ENCODE measurements at regions not wholly inside any gene's neighbourhood (a gene's known extent, or its start where the extent isn't known, plus 50 kb on each side); places are given as distances from the start of the nearest gene placed in this dataset.

DNA sequence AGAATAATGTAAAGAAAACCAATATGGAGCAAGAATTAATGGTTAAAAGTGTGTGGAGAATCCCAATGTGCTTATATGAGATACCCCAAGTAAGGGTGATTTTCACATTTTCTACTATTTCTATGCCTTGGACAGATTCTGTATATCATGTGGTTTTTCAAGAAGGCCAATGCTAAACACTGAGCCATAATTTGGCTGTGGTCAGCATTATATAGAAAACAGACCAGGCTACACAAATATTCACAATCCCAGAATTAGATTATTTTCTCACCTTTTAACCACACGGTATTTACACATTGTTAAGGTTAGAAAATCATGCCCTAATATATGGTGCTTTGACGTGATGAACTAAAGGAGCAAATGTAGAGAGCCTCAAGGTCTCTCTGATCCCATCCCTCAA lies 277.4 kb upstream of the LRATD1 start:
- Histone ChIP-seq H4K91ac (ENCODE audit: low read depth, low read length, poor library complexity) (no peak overlapping the region), H3K79me1 (ENCODE audit: low read depth, low read length) (no peaks in the 10 kb centered on the region), H3K9me3 (replicated peaks in 1 of 2; ENCODE audit: control insufficient read depth in 2 of 2, insufficient read depth in 1 of 2, low read depth in 1 of 2, low read length in 2 of 2) (no peaks in the 10 kb centered on the region), H4K8ac (ENCODE audit: low read depth, low read length) (no peak overlapping the region), H2AFZ (ENCODE audit: low read length) (no peak overlapping the region), H2BK120ac (ENCODE audit: low read depth, low read length) (no peak overlapping the region), H2BK15ac (ENCODE audit: low read length) (no peak overlapping the region), H2AK5ac (ENCODE audit: low read depth, low read length) (no peak overlapping the region), H3K18ac (ENCODE audit: low read length) (no peak overlapping the region), H3K23ac (ENCODE audit: low read depth, low read length, poor library complexity) (no peak overlapping the region), H3K4me3 (ENCODE audit: low read length in 2 of 2) (no peak overlapping the region), H3K14ac (ENCODE audit: low read length) (no peak overlapping the region), H2BK12ac (ENCODE audit: low read length) (no peak overlapping the region), H2BK5ac (ENCODE audit: low read length) (no peak overlapping the region), H3K4me2 (ENCODE audit: insufficient read depth, low read length, poor library complexity, severe bottlenecking) (no peak overlapping the region), H3K4me1 (ENCODE audit: control insufficient read depth in 2 of 2, insufficient read depth in 1 of 2, low read depth in 1 of 2, low read length in 2 of 2) (no peaks in the 10 kb centered on the region), H3K9ac (ENCODE audit: low read depth, low read length, poor library complexity) (no peak overlapping the region), H3K4ac (ENCODE audit: low read length) (no peak overlapping the region), H3K27me3 (ENCODE audit: control insufficient read depth in 3 of 3, insufficient read depth in 3 of 3, low read depth in 1 of 3, low read length in 3 of 3) (no peaks in the 10 kb centered on the region), H3K36me3 (replicated peaks in 1 of 2; ENCODE audit: control insufficient read depth in 2 of 2, insufficient read depth in 2 of 2, low read length in 2 of 2) (no peaks in the 10 kb centered on the region), H3K27ac (replicated peaks; ENCODE audit: low read length) (no peak overlapping the region)
- no peak for DNase-seq (ENCODE audit: low spot score)
- WGBS, 2 donors (ENCODE audit: extremely low coverage in 2 of 2, insufficient read length in 2 of 2, insufficient replicate concordance in 1 of 2): no CpG with 5 or more reads among the region's 2 CpGs

DNA sequence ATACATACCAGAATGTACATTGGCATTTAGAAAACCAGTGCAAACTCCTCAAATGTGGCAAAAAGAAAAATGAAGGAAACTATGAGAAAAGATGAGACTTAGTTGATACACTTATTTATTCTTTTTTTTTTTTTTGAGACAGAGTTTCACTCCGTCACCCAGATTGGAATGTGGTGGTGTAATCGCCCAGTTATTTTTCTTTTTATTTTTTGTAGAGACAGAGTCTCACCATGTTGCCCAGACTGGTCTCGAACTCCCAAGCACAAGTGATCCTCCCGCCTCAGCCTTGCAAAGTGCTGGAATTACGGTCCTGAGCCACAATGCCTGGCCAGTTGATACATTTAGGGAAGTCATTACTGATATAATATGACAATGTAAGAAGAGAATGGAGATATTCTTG lies 274.2 kb upstream of the LRATD1 start:
- no CpG with 5 or more reads among the region's 5 CpGs for WGBS, 2 donors (ENCODE audit: extremely low coverage in 2 of 2, insufficient read length in 2 of 2, insufficient replicate concordance in 1 of 2)
- H2BK15ac ChIP-seq (ENCODE audit: low read length): no peak overlapping the region
- no peak overlapping the region for H2BK5ac ChIP-seq (ENCODE audit: low read length)
- no peak overlapping the region for H4K91ac ChIP-seq (ENCODE audit: low read depth, low read length, poor library complexity)
- no peaks in the 10 kb centered on the region for H3K9me3 ChIP-seq (replicated peaks in 1 of 2; ENCODE audit: control insufficient read depth in 2 of 2, insufficient read depth in 1 of 2, low read depth in 1 of 2, low read length in 2 of 2)
- no peak overlapping the region for H3K18ac ChIP-seq (ENCODE audit: low read length)
- no peak overlapping the region for H2AK5ac ChIP-seq (ENCODE audit: low read depth, low read length)
- no peak overlapping the region for H3K4ac ChIP-seq (ENCODE audit: low read length)
- no peak overlapping the region for H3K14ac ChIP-seq (ENCODE audit: low read length)
- no peaks in the 10 kb centered on the region for H3K27me3 ChIP-seq (ENCODE audit: control insufficient read depth in 3 of 3, insufficient read depth in 3 of 3, low read depth in 1 of 3, low read length in 3 of 3)
- no peak overlapping the region for H3K4me2 ChIP-seq (ENCODE audit: insufficient read depth, low read length, poor library complexity, severe bottlenecking)
- H2BK120ac ChIP-seq (ENCODE audit: low read depth, low read length): no peak overlapping the region
- H3K23ac ChIP-seq (ENCODE audit: low read depth, low read length, poor library complexity): no peak overlapping the region
- H2AFZ ChIP-seq (ENCODE audit: low read length): no peak overlapping the region
- no peak overlapping the region for H3K27ac ChIP-seq (replicated peaks; ENCODE audit: low read length)
- H3K79me1 ChIP-seq (ENCODE audit: low read depth, low read length): no peaks in the 10 kb centered on the region
- H4K8ac ChIP-seq (ENCODE audit: low read depth, low read length): no peak overlapping the region
- no peak for DNase-seq (ENCODE audit: low spot score)
- no peaks in the 10 kb centered on the region for H3K36me3 ChIP-seq (replicated peaks in 1 of 2; ENCODE audit: control insufficient read depth in 2 of 2, insufficient read depth in 2 of 2, low read length in 2 of 2)
- no peaks in the 10 kb centered on the region for H3K4me1 ChIP-seq (ENCODE audit: control insufficient read depth in 2 of 2, insufficient read depth in 1 of 2, low read depth in 1 of 2, low read length in 2 of 2)
- no peak overlapping the region for H2BK12ac ChIP-seq (ENCODE audit: low read length)
- H3K4me3 ChIP-seq (ENCODE audit: low read length in 2 of 2): no peak overlapping the region
- no peak overlapping the region for H3K9ac ChIP-seq (ENCODE audit: low read depth, low read length, poor library complexity)

DNA sequence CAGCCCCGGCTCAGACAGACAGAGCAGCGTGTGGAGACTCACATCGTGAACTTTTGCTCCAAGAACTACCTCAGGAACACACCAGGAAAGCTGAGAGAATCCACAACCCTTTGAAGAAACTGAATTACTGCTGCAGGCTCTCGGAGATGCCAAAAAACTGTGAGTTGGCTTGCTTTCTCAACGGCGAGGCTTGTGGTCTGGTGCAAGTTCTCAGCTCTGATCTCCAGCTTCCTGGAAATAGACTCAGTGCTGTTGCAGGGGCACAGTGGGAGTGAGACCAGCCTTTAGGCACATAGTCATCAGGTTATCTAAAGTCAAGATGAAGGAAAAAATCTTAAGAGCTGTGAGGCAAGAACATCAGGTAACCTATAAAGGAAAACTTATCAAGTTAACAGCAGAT lies 273.7 kb upstream of the LRATD1 start:
- no peaks in the 10 kb centered on the region for H3K36me3 ChIP-seq (replicated peaks in 1 of 2; ENCODE audit: control insufficient read depth in 2 of 2, insufficient read depth in 2 of 2, low read length in 2 of 2)
- no CpG with 5 or more reads among the region's 6 CpGs for WGBS, 2 donors (ENCODE audit: extremely low coverage in 2 of 2, insufficient read length in 2 of 2, insufficient replicate concordance in 1 of 2)
- peak overlapping the region; percentile 25 for H2AK5ac ChIP-seq (ENCODE audit: low read depth, low read length)
- H2BK5ac ChIP-seq (ENCODE audit: low read length): no peak overlapping the region
- no peaks in the 10 kb centered on the region for H3K9me3 ChIP-seq (replicated peaks in 1 of 2; ENCODE audit: control insufficient read depth in 2 of 2, insufficient read depth in 1 of 2, low read depth in 1 of 2, low read length in 2 of 2)
- no peak overlapping the region for H2AFZ ChIP-seq (ENCODE audit: low read length)
- H3K4me2 ChIP-seq (ENCODE audit: insufficient read depth, low read length, poor library complexity, severe bottlenecking): no peak overlapping the region
- H3K18ac ChIP-seq (ENCODE audit: low read length): no peak overlapping the region
- no peak overlapping the region for H3K9ac ChIP-seq (ENCODE audit: low read depth, low read length, poor library complexity)
- no peak overlapping the region for H3K23ac ChIP-seq (ENCODE audit: low read depth, low read length, poor library complexity)
- no peak for DNase-seq (ENCODE audit: low spot score)
- H3K14ac ChIP-seq (ENCODE audit: low read length): no peak overlapping the region
- H3K4me1 ChIP-seq (ENCODE audit: control insufficient read depth in 2 of 2, insufficient read depth in 1 of 2, low read depth in 1 of 2, low read length in 2 of 2): no peaks in the 10 kb centered on the region
- H2BK12ac ChIP-seq (ENCODE audit: low read length): no peak overlapping the region
- H3K27me3 ChIP-seq (ENCODE audit: control insufficient read depth in 3 of 3, insufficient read depth in 3 of 3, low read depth in 1 of 3, low read length in 3 of 3): no peaks in the 10 kb centered on the region
- no peak overlapping the region for H3K27ac ChIP-seq (replicated peaks; ENCODE audit: low read length)
- H4K91ac ChIP-seq (ENCODE audit: low read depth, low read length, poor library complexity): no peak overlapping the region
- no peak overlapping the region for H2BK15ac ChIP-seq (ENCODE audit: low read length)
- no peak overlapping the region for H3K4me3 ChIP-seq (ENCODE audit: low read length in 2 of 2)
- no peak overlapping the region for H4K8ac ChIP-seq (ENCODE audit: low read depth, low read length)
- H3K79me1 ChIP-seq (ENCODE audit: low read depth, low read length): no peaks in the 10 kb centered on the region
- H3K4ac ChIP-seq (ENCODE audit: low read length): no peak overlapping the region
- no peak overlapping the region for H2BK120ac ChIP-seq (ENCODE audit: low read depth, low read length)

DNA sequence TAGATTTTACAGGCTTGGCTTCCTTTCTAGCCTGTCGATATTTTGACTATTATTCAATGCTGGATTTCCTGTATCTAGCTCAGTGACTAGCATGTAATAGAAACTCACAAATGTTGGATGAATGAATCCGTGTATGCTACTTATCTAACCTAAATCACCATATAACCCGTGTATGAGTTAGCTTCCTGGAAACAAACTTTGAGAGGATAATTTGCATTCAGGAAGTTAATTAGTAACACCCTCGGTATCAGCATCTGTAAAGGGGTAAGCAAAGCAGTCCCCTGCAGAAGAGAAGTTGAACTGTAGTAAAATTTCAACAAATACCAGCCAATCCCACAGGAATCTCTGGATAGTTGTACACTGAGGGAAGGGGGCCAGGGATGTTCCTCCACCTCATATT lies 269.4 kb upstream of the LRATD1 start:
- H3K4me3 ChIP-seq (ENCODE audit: low read length in 2 of 2): no peak overlapping the region
- H3K23ac ChIP-seq (ENCODE audit: low read depth, low read length, poor library complexity): no peak overlapping the region
- H3K4me2 ChIP-seq (ENCODE audit: insufficient read depth, low read length, poor library complexity, severe bottlenecking): no peak overlapping the region
- no peaks in the 10 kb centered on the region for H3K79me1 ChIP-seq (ENCODE audit: low read depth, low read length)
- no CpG with 5 or more reads among the region's 4 CpGs for WGBS, 2 donors (ENCODE audit: extremely low coverage in 2 of 2, insufficient read length in 2 of 2, insufficient replicate concordance in 1 of 2)
- H3K9me3 ChIP-seq (replicated peaks in 1 of 2; ENCODE audit: control insufficient read depth in 2 of 2, insufficient read depth in 1 of 2, low read depth in 1 of 2, low read length in 2 of 2): no peaks in the 10 kb centered on the region
- no peak overlapping the region for H3K4ac ChIP-seq (ENCODE audit: low read length)
- no peak overlapping the region for H3K9ac ChIP-seq (ENCODE audit: low read depth, low read length, poor library complexity)
- H2BK15ac ChIP-seq (ENCODE audit: low read length): no peak overlapping the region
- no peak overlapping the region for H2AFZ ChIP-seq (ENCODE audit: low read length)
- no peak overlapping the region for H3K14ac ChIP-seq (ENCODE audit: low read length)
- no peak overlapping the region for H3K27ac ChIP-seq (replicated peaks; ENCODE audit: low read length)
- H3K36me3 ChIP-seq (replicated peaks in 1 of 2; ENCODE audit: control insufficient read depth in 2 of 2, insufficient read depth in 2 of 2, low read length in 2 of 2): no peaks in the 10 kb centered on the region
- H4K8ac ChIP-seq (ENCODE audit: low read depth, low read length): no peak overlapping the region
- no peak overlapping the region for H3K18ac ChIP-seq (ENCODE audit: low read length)
- no peaks in the 10 kb centered on the region for H3K4me1 ChIP-seq (ENCODE audit: control insufficient read depth in 2 of 2, insufficient read depth in 1 of 2, low read depth in 1 of 2, low read length in 2 of 2)
- H2BK120ac ChIP-seq (ENCODE audit: low read depth, low read length): no peak overlapping the region
- no peak overlapping the region for H2AK5ac ChIP-seq (ENCODE audit: low read depth, low read length)
- H3K27me3 ChIP-seq (ENCODE audit: control insufficient read depth in 3 of 3, insufficient read depth in 3 of 3, low read depth in 1 of 3, low read length in 3 of 3): no peaks in the 10 kb centered on the region
- H2BK5ac ChIP-seq (ENCODE audit: low read length): no peak overlapping the region
- no peak overlapping the region for H4K91ac ChIP-seq (ENCODE audit: low read depth, low read length, poor library complexity)
- no peak for DNase-seq (ENCODE audit: low spot score)
- no peak overlapping the region for H2BK12ac ChIP-seq (ENCODE audit: low read length)

All from neuronal stem cell (in vitro differentiated cells).